ENCODE measurements at regions not wholly inside any gene's neighbourhood (a gene's known extent, or its start where the extent isn't known, plus 50 kb on each side); places are given as distances from the start of the nearest gene placed in this dataset.
"Not testable (repeated sequence)": the region's sequence is repeated elsewhere in the genome, so short reads cannot be mapped to it uniquely, and the experiment has no call there.

- H3K4me1 Mint-ChIP-seq (ENCODE audit: low read depth); H3K36me3 Mint-ChIP-seq (ENCODE audit: low read depth); DNase-seq (ENCODE audit: low spot score); intact Hi-C loops (cut with micrococcal nuclease); H3K9me3 Mint-ChIP-seq; H3K27me3 Mint-ChIP-seq (ENCODE audit: low read depth); H3K27ac Mint-ChIP-seq; H3K4me3 Mint-ChIP-seq (ENCODE audit: low read depth): not testable (repeated sequence)
Measured at GRCh38 chr16:88230967-88231615, 151.7 kb upstream of the ZNF469 start.

GRCh38 chr16:88231839-88232238, 150.9 kb upstream of the ZNF469 start:
- H3K9me3 Mint-ChIP-seq; H3K27ac Mint-ChIP-seq; H3K27me3 Mint-ChIP-seq (ENCODE audit: low read depth); intact Hi-C loops (cut with micrococcal nuclease); H3K36me3 Mint-ChIP-seq (ENCODE audit: low read depth); H3K4me1 Mint-ChIP-seq (ENCODE audit: low read depth); DNase-seq (ENCODE audit: low spot score); H3K4me3 Mint-ChIP-seq (ENCODE audit: low read depth): not testable (repeated sequence)

- H3K9me3 Mint-ChIP-seq; H3K4me3 Mint-ChIP-seq (ENCODE audit: low read depth); DNase-seq (ENCODE audit: low spot score); H3K36me3 Mint-ChIP-seq (ENCODE audit: low read depth); H3K4me1 Mint-ChIP-seq (ENCODE audit: low read depth); intact Hi-C loops (cut with micrococcal nuclease); H3K27me3 Mint-ChIP-seq (ENCODE audit: low read depth); H3K27ac Mint-ChIP-seq: not testable (repeated sequence)
Measured at GRCh38 chr16:88232401-88233258, 150.1 kb upstream of the ZNF469 start.

- H3K36me3 Mint-ChIP-seq (ENCODE audit: low read depth); H3K4me3 Mint-ChIP-seq (ENCODE audit: low read depth); DNase-seq (ENCODE audit: low spot score); H3K9me3 Mint-ChIP-seq; H3K27ac Mint-ChIP-seq; H3K4me1 Mint-ChIP-seq (ENCODE audit: low read depth); H3K27me3 Mint-ChIP-seq (ENCODE audit: low read depth); intact Hi-C loops (cut with micrococcal nuclease): not testable (repeated sequence)
Measured at GRCh38 chr16:88233621-88234420, 148.9 kb upstream of the ZNF469 start.

- H3K36me3 Mint-ChIP-seq (ENCODE audit: low read depth); DNase-seq (ENCODE audit: low spot score); H3K27ac Mint-ChIP-seq; H3K9me3 Mint-ChIP-seq; H3K27me3 Mint-ChIP-seq (ENCODE audit: low read depth); intact Hi-C loops (cut with micrococcal nuclease); H3K4me1 Mint-ChIP-seq (ENCODE audit: low read depth); H3K4me3 Mint-ChIP-seq (ENCODE audit: low read depth): not testable (repeated sequence)
Measured at GRCh38 chr16:88234421-88235271, 148.1 kb upstream of the ZNF469 start.

GRCh38 chr16:88235691-88236090, 147.1 kb upstream of the ZNF469 start:
- H3K9me3 Mint-ChIP-seq; H3K27ac Mint-ChIP-seq; H3K4me3 Mint-ChIP-seq (ENCODE audit: low read depth); H3K27me3 Mint-ChIP-seq (ENCODE audit: low read depth); DNase-seq (ENCODE audit: low spot score); H3K4me1 Mint-ChIP-seq (ENCODE audit: low read depth); H3K36me3 Mint-ChIP-seq (ENCODE audit: low read depth); intact Hi-C loops (cut with micrococcal nuclease): not testable (repeated sequence)

- H3K36me3 Mint-ChIP-seq (ENCODE audit: low read depth); H3K4me1 Mint-ChIP-seq (ENCODE audit: low read depth); H3K4me3 Mint-ChIP-seq (ENCODE audit: low read depth); H3K27me3 Mint-ChIP-seq (ENCODE audit: low read depth); H3K9me3 Mint-ChIP-seq; DNase-seq (ENCODE audit: low spot score); H3K27ac Mint-ChIP-seq; intact Hi-C loops (cut with micrococcal nuclease): not testable (repeated sequence)
Measured at GRCh38 chr16:88236229-88236628, 146.5 kb upstream of the ZNF469 start.

GRCh38 chr16:88237314-88237713, 145.4 kb upstream of the ZNF469 start:
- H3K4me1 Mint-ChIP-seq (ENCODE audit: low read depth); H3K9me3 Mint-ChIP-seq; DNase-seq (ENCODE audit: low spot score); intact Hi-C loops (cut with micrococcal nuclease); H3K4me3 Mint-ChIP-seq (ENCODE audit: low read depth); H3K27me3 Mint-ChIP-seq (ENCODE audit: low read depth); H3K36me3 Mint-ChIP-seq (ENCODE audit: low read depth); H3K27ac Mint-ChIP-seq: not testable (repeated sequence)

- H3K4me3 Mint-ChIP-seq (ENCODE audit: low read depth); intact Hi-C loops (cut with micrococcal nuclease); DNase-seq (ENCODE audit: low spot score); H3K9me3 Mint-ChIP-seq; H3K27me3 Mint-ChIP-seq (ENCODE audit: low read depth); H3K36me3 Mint-ChIP-seq (ENCODE audit: low read depth); H3K4me1 Mint-ChIP-seq (ENCODE audit: low read depth); H3K27ac Mint-ChIP-seq: not testable (repeated sequence)
Measured at GRCh38 chr16:88237761-88238415, 144.9 kb upstream of the ZNF469 start.

GRCh38 chr16:88238732-88239274, 144.0 kb upstream of the ZNF469 start:
- H3K9me3 Mint-ChIP-seq; H3K36me3 Mint-ChIP-seq (ENCODE audit: low read depth); H3K4me3 Mint-ChIP-seq (ENCODE audit: low read depth); H3K4me1 Mint-ChIP-seq (ENCODE audit: low read depth); intact Hi-C loops (cut with micrococcal nuclease); DNase-seq (ENCODE audit: low spot score); H3K27ac Mint-ChIP-seq; H3K27me3 Mint-ChIP-seq (ENCODE audit: low read depth): not testable (repeated sequence)

GRCh38 chr16:88240118-88240517, 142.6 kb upstream of the ZNF469 start:
- H3K27ac Mint-ChIP-seq; H3K27me3 Mint-ChIP-seq (ENCODE audit: low read depth); H3K4me1 Mint-ChIP-seq (ENCODE audit: low read depth); DNase-seq (ENCODE audit: low spot score); intact Hi-C loops (cut with micrococcal nuclease); H3K36me3 Mint-ChIP-seq (ENCODE audit: low read depth); H3K4me3 Mint-ChIP-seq (ENCODE audit: low read depth): not testable (repeated sequence)
- H3K9me3 Mint-ChIP-seq, result peaks cover 14% of the 10 kb centered on the region

- intact Hi-C loops (cut with micrococcal nuclease); H3K27me3 Mint-ChIP-seq (ENCODE audit: low read depth); H3K27ac Mint-ChIP-seq; H3K4me1 Mint-ChIP-seq (ENCODE audit: low read depth); H3K36me3 Mint-ChIP-seq (ENCODE audit: low read depth); DNase-seq (ENCODE audit: low spot score); H3K4me3 Mint-ChIP-seq (ENCODE audit: low read depth): not testable (repeated sequence)
- H3K9me3 Mint-ChIP-seq, result peaks cover 14% of the 10 kb centered on the region
Measured at GRCh38 chr16:88240776-88241175, 142.0 kb upstream of the ZNF469 start.
